Trophoblast cell (in vitro differentiated cells and primary cell): ENCODE measurements at regions not wholly inside any gene's neighbourhood (a gene's known extent, or its start where the extent isn't known, plus 50 kb on each side); places are given as distances from the start of the nearest gene placed in this dataset.
A peak's percentile ranks its signal among the peaks of the same experiment; 100 is the strongest.

Experiments used
- DNase-seq, 2 donors: peaks; one replicate each; pipeline ENCODE4 v3.0.0-alpha.2; 2016
- H2AFZ ChIP-seq: 2 replicates; pipeline ENCODE4 v1.6.1; 2013; ENCODE audit warnings: low read length, moderate library complexity, mild to moderate bottlenecking; ENCODE audit not compliant: insufficient read depth, poor library complexity
- H2AK5ac ChIP-seq: 2 replicates; pipeline ENCODE4 v1.6.1; 2013; ENCODE audit warnings: mild to moderate bottlenecking, low read length
- H2BK120ac ChIP-seq: 2 replicates; pipeline ENCODE4 v1.6.1; 2013; ENCODE audit warnings: low read length, mild to moderate bottlenecking, moderate library complexity; ENCODE audit not compliant: insufficient read depth, poor library complexity
- H2BK12ac ChIP-seq: 2 replicates; pipeline ENCODE4 v1.6.1; 2013; ENCODE audit warnings: mild to moderate bottlenecking, low read length, moderate library complexity
- H2BK5ac ChIP-seq: 2 replicates; pipeline ENCODE4 v1.6.1; 2013; ENCODE audit warnings: low read length, low read depth, moderate library complexity, mild to moderate bottlenecking; ENCODE audit not compliant: poor library complexity
- H3K14ac ChIP-seq: 2 replicates; pipeline ENCODE4 v1.6.1; 2013; ENCODE audit warnings: mild to moderate bottlenecking, low read length
- H3K18ac ChIP-seq: 2 replicates; pipeline ENCODE4 v1.6.1; 2013; ENCODE audit warnings: mild to moderate bottlenecking, low read length
- H3K23ac ChIP-seq: 2 replicates; pipeline ENCODE4 v1.6.1; 2013; ENCODE audit warnings: low read length
- H3K27ac ChIP-seq: 2 replicates; pipeline ENCODE4 v1.5.1; 2013; ENCODE audit warnings: low read depth, mild to moderate bottlenecking, inconsistent platforms, low read length, moderate library complexity
- H3K27me3 ChIP-seq: 2 replicates; pipeline ENCODE4 v1.6.1; 2013; ENCODE audit warnings: inconsistent platforms, mild to moderate bottlenecking, low read length, moderate library complexity; ENCODE audit not compliant: insufficient read depth
- H3K36me3 ChIP-seq, 2 experiments: 1 replicate in 1 of 2; 2 replicates in 1 of 2; pipeline ENCODE4 v1.6.1; 2013; ENCODE audit warnings: low read length in 2 of 2, mild to moderate bottlenecking in 2 of 2, moderate library complexity in 1 of 2; ENCODE audit not compliant: insufficient read depth in 2 of 2, control insufficient read depth in 1 of 2
- H3K4ac ChIP-seq: 2 replicates; pipeline ENCODE4 v1.6.1; 2013; ENCODE audit warnings: low read depth, mild to moderate bottlenecking, low read length, moderate library complexity
- H3K4me1 ChIP-seq, 2 experiments: 1 replicate in 1 of 2; 2 replicates in 1 of 2; pipeline ENCODE4 v1.6.1; 2013; ENCODE audit warnings: low read length in 2 of 2, mild to moderate bottlenecking in 2 of 2, moderate library complexity in 1 of 2; ENCODE audit not compliant: insufficient read depth in 2 of 2, control insufficient read depth in 1 of 2
- H3K4me2 ChIP-seq: 2 replicates; pipeline ENCODE4 v1.6.1; 2013; ENCODE audit warnings: inconsistent platforms, mild to moderate bottlenecking, low read length, moderate library complexity
- H3K4me3 ChIP-seq: 2 replicates; pipeline ENCODE4 v1.5.1; 2013; ENCODE audit warnings: mild to moderate bottlenecking, low read depth, low read length, inconsistent platforms
- H3K79me1 ChIP-seq: one replicate; pipeline ENCODE4 v1.6.1; 2013; ENCODE audit warnings: low read length
- H3K79me2 ChIP-seq: 2 replicates; pipeline ENCODE4 v1.6.1; 2013; ENCODE audit warnings: low read length, mild to moderate bottlenecking; ENCODE audit not compliant: control insufficient read depth, insufficient read depth, poor library complexity
- H3K9ac ChIP-seq: 2 replicates; pipeline ENCODE4 v1.6.1; 2013; ENCODE audit warnings: mild to moderate bottlenecking, low read length
- H3K9me3 ChIP-seq: 2 replicates; pipeline ENCODE4 v1.6.1; 2013; ENCODE audit warnings: low read depth, mild to moderate bottlenecking, control low read depth, inconsistent platforms, low read length; ENCODE audit not compliant: insufficient read depth
- H4K12ac ChIP-seq: 2 replicates; pipeline ENCODE4 v1.6.1; 2013; ENCODE audit warnings: low read depth, mild to moderate bottlenecking, low read length, moderate library complexity
- H4K8ac ChIP-seq: 2 replicates; pipeline ENCODE4 v1.6.1; 2013; ENCODE audit warnings: low read depth, mild to moderate bottlenecking, low read length, moderate library complexity
- H4K91ac ChIP-seq: one replicate; pipeline ENCODE4 v1.6.1; 2013; ENCODE audit warnings: low read depth, mild to moderate bottlenecking, low read length, moderate library complexity
- WGBS: extraction: QIAGEN DNeasy Blood & Tissue Kit; methylation state at CpG from one replicate; pipeline ENCODE4 v1.1.7; 2013; ENCODE audit warnings: missing lambda C conversion rate; ENCODE audit not compliant: insufficient read length, insufficient coverage; ENCODE audit errors: extremely low coverage; 5-methylcytosine and 5-hydroxymethylcytosine counted together

GRCh38 chr6:156121973-156122372 lies 655.2 kb upstream of the ARID1B start:
- no peak overlapping the region for H3K27ac ChIP-seq
- H3K9me3 ChIP-seq = no peaks in the 10 kb centered on the region
- no peak overlapping the region for H2BK12ac ChIP-seq
- H3K23ac ChIP-seq = no peak overlapping the region
- no peak overlapping the region for H3K4me2 ChIP-seq
- no peak overlapping the region for H3K18ac ChIP-seq
- no peak overlapping the region for H2BK5ac ChIP-seq
- no CpG with 5 or more reads among the region's 6 CpGs for WGBS
- H3K36me3 ChIP-seq = no peaks in the 10 kb centered on the region
- no peaks in the 10 kb centered on the region for H3K79me1 ChIP-seq
- H3K9ac ChIP-seq = no peak overlapping the region
- no peak for DNase-seq
- H2AFZ ChIP-seq = no peak overlapping the region
- H4K91ac ChIP-seq = no peak overlapping the region
- no peak overlapping the region for H3K4me3 ChIP-seq
- H4K12ac ChIP-seq = no peak overlapping the region
- no peak overlapping the region for H3K14ac ChIP-seq
- no peaks in the 10 kb centered on the region for H3K79me2 ChIP-seq
- H3K4ac ChIP-seq = no peak overlapping the region
- H4K8ac ChIP-seq = no peak overlapping the region
- no peaks in the 10 kb centered on the region for H3K27me3 ChIP-seq
- no peak overlapping the region for H2AK5ac ChIP-seq
- peaks cover 0 to 2% of the 10 kb centered on the region in 2 experiments for H3K4me1 ChIP-seq
- H2BK120ac ChIP-seq = no peak overlapping the region

GRCh38 chr6:156114541-156114940 lies 658.9 kb upstream of the NOX3 start:
- no peak overlapping the region for H3K27ac ChIP-seq
- H2BK120ac ChIP-seq = no peak overlapping the region
- H3K9me3 ChIP-seq = no peaks in the 10 kb centered on the region
- H3K23ac ChIP-seq = no peak overlapping the region
- no peaks in the 10 kb centered on the region for H3K79me1 ChIP-seq
- H3K4me3 ChIP-seq = no peak overlapping the region
- no peaks in the 10 kb centered on the region for H3K79me2 ChIP-seq
- no CpG with 5 or more reads among the region's 3 CpGs for WGBS
- no peak overlapping the region for H2AFZ ChIP-seq
- no peak overlapping the region for H3K4ac ChIP-seq
- H3K27me3 ChIP-seq = no peaks in the 10 kb centered on the region
- H4K91ac ChIP-seq = no peak overlapping the region
- no peak for DNase-seq
- H3K14ac ChIP-seq = no peak overlapping the region
- no peaks in the 10 kb centered on the region for H3K36me3 ChIP-seq
- no peak overlapping the region for H2BK5ac ChIP-seq
- H2AK5ac ChIP-seq = no peak overlapping the region
- H4K12ac ChIP-seq = no peak overlapping the region
- no peaks in the 10 kb centered on the region for H3K4me1 ChIP-seq
- H4K8ac ChIP-seq = no peak overlapping the region
- no peak overlapping the region for H3K18ac ChIP-seq
- H3K9ac ChIP-seq = no peak overlapping the region
- H2BK12ac ChIP-seq = no peak overlapping the region
- H3K4me2 ChIP-seq = no peak overlapping the region

- H2AK5ac ChIP-seq = no peak overlapping the region
- H3K79me1 ChIP-seq = no peaks in the 10 kb centered on the region
- no peak overlapping the region for H4K8ac ChIP-seq
- no peak overlapping the region for H3K23ac ChIP-seq
- H2BK12ac ChIP-seq = no peak overlapping the region
- H3K4me2 ChIP-seq = no peak overlapping the region
- no peaks in the 10 kb centered on the region for H3K27me3 ChIP-seq
- H3K27ac ChIP-seq = no peak overlapping the region
- H3K14ac ChIP-seq = no peak overlapping the region
- H2BK120ac ChIP-seq = no peak overlapping the region
- H3K79me2 ChIP-seq = no peaks in the 10 kb centered on the region
- no peaks in the 10 kb centered on the region for H3K9me3 ChIP-seq
- H3K4me1 ChIP-seq = no peaks in the 10 kb centered on the region
- no peak overlapping the region for H3K9ac ChIP-seq
- no peak overlapping the region for H2AFZ ChIP-seq
- no peak overlapping the region for H4K91ac ChIP-seq
- no CpG with 5 or more reads among the region's 3 CpGs for WGBS
- H3K4ac ChIP-seq = no peak overlapping the region
- H3K4me3 ChIP-seq = no peak overlapping the region
- H4K12ac ChIP-seq = no peak overlapping the region
- no peak for DNase-seq
- no peak overlapping the region for H2BK5ac ChIP-seq
- no peaks in the 10 kb centered on the region for H3K36me3 ChIP-seq
- no peak overlapping the region for H3K18ac ChIP-seq
Observed at GRCh38 chr6:156113631-156114030, 658.0 kb upstream of the NOX3 start.

GRCh38 chr6:156111913-156112312 lies 656.3 kb upstream of the NOX3 start:
- Histone ChIP-seq H2AK5ac (no peak overlapping the region), H4K12ac (peak overlapping the region; percentile 70), H4K8ac (no peak overlapping the region), H3K27me3 (no peaks in the 10 kb centered on the region), H2BK5ac (no peak overlapping the region), H3K23ac (no peak overlapping the region), H3K27ac (no peak overlapping the region), H2BK12ac (no peak overlapping the region), H3K9me3 (no peaks in the 10 kb centered on the region), H2BK120ac (no peak overlapping the region), H3K4me1 (no peaks in the 10 kb centered on the region), H3K14ac (no peak overlapping the region), H3K4me3 (no peak overlapping the region), H4K91ac (no peak overlapping the region), H3K9ac (no peak overlapping the region), H3K79me2 (no peaks in the 10 kb centered on the region), H3K4me2 (no peak overlapping the region), H3K36me3 (no peaks in the 10 kb centered on the region), H3K79me1 (no peaks in the 10 kb centered on the region), H2AFZ (no peak overlapping the region), H3K18ac (no peak overlapping the region), H3K4ac (no peak overlapping the region)
- no CpG with 5 or more reads among the region's 10 CpGs for WGBS
- DNase-seq = no peak
